GM12891 (cell line): ENCODE measurements at regions not wholly inside any gene's neighbourhood (a gene's known extent, or its start where the extent isn't known, plus 50 kb on each side); places are given as distances from the start of the nearest gene placed in this dataset.
"Not testable (repeated sequence)": the region's sequence is repeated elsewhere in the genome, so short reads cannot be mapped to it uniquely, and the experiment has no call there.

Source experiments
- DNase-seq: peaks from one replicate; pipeline ENCODE4 v3.0.0; 2011; ENCODE audit warnings: low spot score; ENCODE audit not compliant: insufficient read length
- FAIRE-seq: peaks from 2 replicates; lab custom pipeline; 2011; peaks lifted over from hg19 to GRCh38; lab: Jason Lieb, UNC
- PAX5 ChIP-seq: IDR thresholded peaks from 2 replicates; pipeline ENCODE4 v1.6.1; 2011; ENCODE audit warnings: low read length, moderate library complexity, mild to moderate bottlenecking; ENCODE audit not compliant: insufficient read depth, severe bottlenecking
- POLR2A ChIP-seq: IDR thresholded peaks from 2 replicates; pipeline ENCODE4 v1.6.1; 2011; ENCODE audit warnings: low read depth, low read length, control low read depth
- POLR2AphosphoS5 ChIP-seq: IDR thresholded peaks from 2 replicates; pipeline ENCODE4 v1.6.1; 2011; ENCODE audit warnings: low read depth, low read length, control low read depth
- POU2F2 ChIP-seq: IDR thresholded peaks from 2 replicates; pipeline ENCODE4 v1.6.1; 2011; ENCODE audit warnings: low read depth, mild to moderate bottlenecking, control low read depth, low read length, moderate library complexity
- SPI1 ChIP-seq: IDR thresholded peaks from 2 replicates; pipeline ENCODE4 v1.6.1; 2011; ENCODE audit warnings: low read depth, low read length, control low read depth
- TAF1 ChIP-seq: IDR thresholded peaks from 2 replicates; pipeline ENCODE4 v1.6.1; 2011; ENCODE audit warnings: low read depth, low read length, control low read depth

DNA sequence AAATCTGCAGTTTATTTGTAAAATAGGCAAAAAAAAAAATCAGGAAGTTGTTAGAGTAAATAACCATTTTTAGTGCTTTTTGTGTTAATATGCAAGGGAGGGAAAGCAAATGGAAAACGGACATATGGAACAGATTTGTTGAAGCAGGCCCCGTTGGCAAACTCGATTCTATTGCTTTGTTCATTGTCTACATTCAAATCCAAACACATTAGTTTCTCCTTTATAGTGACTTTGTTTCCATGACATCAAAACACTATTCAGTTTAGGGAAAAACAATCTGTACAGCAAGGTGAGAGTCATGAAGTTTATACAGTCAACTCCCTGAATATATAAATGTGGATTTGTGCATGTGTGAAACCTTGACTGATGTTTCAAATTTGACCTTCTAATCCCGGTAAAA, 142.2 kb downstream of the FAM47A start:
- DNase-seq (no peak), FAIRE-seq (no peak)
- TF ChIP-seq PAX5 = no peak
- TF ChIP-seq TAF1 = no peak
- no peak for TF ChIP-seq SPI1
- no peak for TF ChIP-seq POLR2A
- no peak for TF ChIP-seq POLR2AphosphoS5
- no peak for TF ChIP-seq POU2F2

DNA sequence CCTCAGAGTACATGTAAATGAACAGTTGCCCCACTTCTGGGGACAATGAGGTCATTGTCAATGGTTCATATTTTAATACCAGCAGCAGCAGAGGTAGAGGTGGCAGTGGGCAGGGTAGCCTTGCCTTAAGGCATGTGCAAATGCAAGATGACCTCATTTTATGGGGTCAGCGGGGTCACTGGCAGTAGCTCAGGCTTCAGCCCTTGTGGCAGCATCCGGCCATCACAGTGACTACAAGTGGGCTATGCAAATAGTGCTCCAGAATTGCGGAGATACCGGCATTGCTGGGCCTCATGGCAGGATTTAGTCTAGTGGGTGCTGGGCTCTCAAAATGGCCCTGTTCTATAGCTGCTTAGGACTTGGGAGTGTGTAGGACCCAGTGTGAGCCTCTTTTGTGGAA, 144.7 kb downstream of the FAM47A start:
- no peak for TF ChIP-seq PAX5
- no peak for TF ChIP-seq SPI1
- TF ChIP-seq TAF1 = no peak
- TF ChIP-seq POLR2A = no peak
- TF ChIP-seq POLR2AphosphoS5 = no peak
- no peak for TF ChIP-seq POU2F2
- FAIRE-seq = no peak
- DNase-seq = no peak

GRCh38 chrX:33974676-33975075, 157.4 kb downstream of the FAM47A start:
- DNase-seq (no peak), FAIRE-seq (no peak)
- no peak for TF ChIP-seq SPI1
- TF ChIP-seq POLR2A = no peak
- TF ChIP-seq PAX5 = no peak
- no peak for TF ChIP-seq TAF1
- TF ChIP-seq POU2F2 = no peak
- no peak for TF ChIP-seq POLR2AphosphoS5

DNA sequence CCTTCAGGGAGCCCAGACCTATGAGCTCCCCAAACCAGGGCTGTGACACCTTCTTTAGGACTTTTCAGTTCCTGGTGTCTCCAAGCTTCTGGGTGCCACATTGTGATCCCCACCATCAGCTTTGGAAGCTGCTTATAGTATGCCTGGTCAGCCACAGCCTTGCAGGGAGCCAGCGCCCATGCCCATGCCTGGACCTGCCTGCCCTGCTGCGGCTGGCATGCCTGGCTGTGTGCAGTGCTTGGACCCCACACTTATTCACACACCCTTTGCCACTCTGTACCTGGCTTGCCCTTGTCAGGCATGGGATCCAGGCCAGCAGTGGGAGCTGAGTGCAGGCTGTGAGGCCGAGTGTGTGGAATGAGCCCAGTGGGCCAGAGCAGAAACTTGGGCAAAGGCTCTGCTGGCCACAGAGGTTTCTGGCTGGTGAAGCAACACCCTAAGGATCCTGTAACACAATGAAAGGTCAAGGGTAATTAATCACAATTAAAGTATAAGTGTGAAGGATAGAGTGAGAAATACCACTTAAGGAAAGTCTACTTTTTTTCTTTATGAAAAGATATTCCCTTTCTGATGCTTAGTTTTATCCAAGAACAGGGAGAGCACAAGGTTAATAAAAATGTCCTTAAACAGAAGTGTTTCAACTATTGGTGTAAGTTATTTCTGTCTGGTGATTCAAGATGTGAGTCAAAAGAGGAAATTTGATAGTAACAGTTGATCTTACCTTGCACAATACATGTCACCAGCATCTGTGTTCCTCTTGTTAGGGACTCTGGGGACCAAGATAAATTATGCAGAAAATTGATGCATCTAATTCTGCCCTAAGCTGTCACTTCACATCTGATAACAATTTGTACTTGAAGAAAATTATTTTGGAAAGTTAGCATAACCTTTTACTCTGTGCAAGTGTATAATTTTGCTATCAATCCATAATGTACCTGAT, 161.8 kb downstream of the FAM47A start:
- DNase-seq (peak; percentile 0), FAIRE-seq (no peak)
- TF ChIP-seq POLR2A (no peak), POLR2AphosphoS5 (no peak), POU2F2 (no peak), PAX5 (no peak), SPI1 (no peak), TAF1 (no peak)

DNA sequence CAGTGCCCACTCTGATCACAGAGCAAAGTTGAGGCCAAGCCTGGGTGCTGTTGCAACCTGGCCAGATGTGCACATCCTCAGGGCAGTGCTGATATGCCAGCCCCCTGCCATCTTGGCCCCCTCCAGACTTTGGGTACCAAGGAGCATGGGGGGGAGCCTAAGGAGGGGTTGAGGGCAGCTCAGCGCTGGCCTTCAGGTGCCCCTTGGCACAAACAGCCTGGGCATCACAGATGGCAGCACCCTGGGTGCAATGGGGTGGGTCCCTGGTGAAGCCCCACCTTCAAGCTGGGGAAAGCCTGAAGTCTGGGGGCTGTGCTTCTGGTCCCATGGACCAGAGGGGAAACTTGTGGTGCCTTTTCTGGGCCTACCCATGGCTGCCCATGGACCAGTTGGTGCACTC, 163.0 kb downstream of the FAM47A start:
- DNase-seq = no peak
- TF ChIP-seq POLR2A = no peak
- FAIRE-seq = no peak

DNA sequence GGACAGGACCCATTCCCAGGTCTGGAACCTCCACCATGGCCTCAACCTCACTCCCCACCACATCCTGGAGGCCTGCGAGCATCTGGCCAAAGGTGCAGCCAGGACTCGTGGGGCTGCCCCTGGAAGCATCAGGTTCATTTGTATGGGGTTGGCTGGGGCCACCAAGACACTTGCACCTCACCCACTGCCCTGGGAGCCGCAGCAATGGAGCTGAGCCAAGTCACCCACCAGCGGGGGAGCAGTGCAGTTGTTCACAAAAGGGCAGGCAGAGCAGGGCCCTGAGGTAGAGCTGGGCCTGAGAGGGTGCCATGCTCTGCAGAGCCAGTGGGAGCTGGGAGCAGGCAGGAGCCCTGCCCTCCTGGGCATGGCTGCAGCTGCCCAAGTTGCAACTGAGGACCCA, 163.5 kb downstream of the FAM47A start:
- TF ChIP-seq POLR2A = no peak
- TF ChIP-seq PAX5 = no peak
- TF ChIP-seq TAF1 = no peak
- TF ChIP-seq POLR2AphosphoS5 = no peak
- TF ChIP-seq SPI1 = no peak
- no peak for TF ChIP-seq POU2F2
- FAIRE-seq (no peak), DNase-seq (no peak)

DNA sequence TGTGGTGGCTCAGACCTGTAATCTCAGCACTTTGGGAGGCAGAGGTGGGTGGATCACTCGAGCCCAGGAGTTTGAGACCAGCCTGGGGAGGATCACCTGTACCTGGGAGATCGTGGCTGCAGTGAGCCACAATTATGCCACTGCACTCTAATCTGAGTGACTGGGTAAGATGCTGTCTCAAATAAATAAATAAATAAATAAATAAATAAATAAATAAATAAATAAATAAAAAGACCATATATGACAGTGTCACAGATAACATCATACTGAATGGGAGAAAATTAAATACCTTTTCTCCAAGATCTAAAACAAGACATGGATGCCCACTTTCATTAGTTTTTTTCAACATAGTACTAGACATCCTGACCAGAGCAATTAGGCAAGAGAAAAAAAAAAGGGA, 182.8 kb downstream of the FAM47A start:
- no peak for FAIRE-seq
- no peak for DNase-seq
- TF ChIP-seq SPI1 = no peak
- TF ChIP-seq POLR2A = no peak
- TF ChIP-seq TAF1 = no peak

GRCh38 chrX:33926249-33926648, 205.9 kb downstream of the FAM47A start:
- DNase-seq = not testable (repeated sequence)

GRCh38 chrX:33923262-33923661, 208.9 kb downstream of the FAM47A start:
- TF ChIP-seq POU2F2 (no peak), POLR2A (no peak), POLR2AphosphoS5 (no peak), TAF1 (no peak), SPI1 (no peak), PAX5 (no peak)
- FAIRE-seq (no peak), DNase-seq (no peak)

More at GRCh38 chrX:33926249-33926648, 205.9 kb downstream of the FAM47A start:
- not testable (repeated sequence) for FAIRE-seq

DNA sequence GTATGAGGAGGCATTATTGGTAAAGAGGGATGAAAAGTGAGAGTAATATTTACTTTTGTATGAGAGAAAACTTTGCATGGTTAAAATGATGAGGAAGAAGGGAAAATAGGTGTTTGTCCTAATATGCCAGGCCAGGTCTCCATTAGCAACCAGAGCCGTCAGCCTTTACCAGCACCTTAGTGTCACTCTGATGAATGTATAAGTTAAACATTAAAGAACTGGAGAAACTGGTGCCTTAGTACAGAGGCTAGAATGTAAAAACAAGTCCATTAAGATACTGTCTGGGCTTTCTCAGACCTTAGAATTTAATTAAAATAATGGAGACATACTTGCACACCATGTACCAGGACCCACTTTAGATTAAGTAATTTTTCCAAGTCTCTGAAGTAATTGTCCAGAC, 222.3 kb downstream of the FAM47A start:
- TF ChIP-seq POU2F2 = no peak
- no peak for TF ChIP-seq PAX5
- no peak for TF ChIP-seq TAF1
- no peak for TF ChIP-seq POLR2A
- FAIRE-seq (no peak), DNase-seq (no peak)

GRCh38 chrX:33908898-33909297, 223.2 kb downstream of the FAM47A start:
- DNase-seq (no peak), FAIRE-seq (no peak)
- TF ChIP-seq POLR2A (no peak), POU2F2 (no peak), SPI1 (no peak), PAX5 (no peak), TAF1 (no peak), POLR2AphosphoS5 (no peak)
